ENCODE measurements at regions not wholly inside any gene's neighbourhood (a gene's known extent, or its start where the extent isn't known, plus 50 kb on each side); places are given as distances from the start of the nearest gene placed in this dataset.

GRCh38 chr2:47265158-47265557, 88.8 kb upstream of the CALM2 start:
- DNase-seq (ENCODE audit: low spot score) = no peak

GRCh38 chr2:47264686-47265085, 88.4 kb upstream of the CALM2 start:
- DNase-seq (ENCODE audit: low spot score) = no peak

- DNase-seq (ENCODE audit: low spot score) = no peak
These were observed 87.8 kb upstream of the CALM2 start for GRCh38 chr2:47264143-47264542.

GRCh38 chr2:47262657-47263056, 86.3 kb upstream of the CALM2 start:
- DNase-seq (ENCODE audit: low spot score) = no peak

GRCh38 chr2:47260971-47261370, 84.7 kb upstream of the CALM2 start:
- no peak for DNase-seq (ENCODE audit: low spot score)

GRCh38 chr2:47259829-47260228, 83.5 kb upstream of the CALM2 start:
- DNase-seq (ENCODE audit: low spot score) = no peak

GRCh38 chr2:47257946-47258348, 81.6 kb upstream of the CALM2 start:
- DNase-seq (ENCODE audit: low spot score) = no peak

- DNase-seq (ENCODE audit: low spot score) = no peak
These were observed 80.2 kb upstream of the CALM2 start for GRCh38 chr2:47256416-47257087.

GRCh38 chr2:47255794-47256193, 79.5 kb upstream of the CALM2 start:
- DNase-seq (ENCODE audit: low spot score) = no peak

GRCh38 chr2:47254464-47254863, 78.2 kb upstream of the CALM2 start:
- DNase-seq (ENCODE audit: low spot score) = no peak

GRCh38 chr2:47253447-47253846, 77.1 kb upstream of the CALM2 start:
- DNase-seq (ENCODE audit: low spot score) = no peak

- DNase-seq (ENCODE audit: low spot score) = no peak
These were observed 75.0 kb upstream of the CALM2 start for GRCh38 chr2:47251404-47251675.

- DNase-seq (ENCODE audit: low spot score) = no peak
These were observed 74.5 kb upstream of the CALM2 start for GRCh38 chr2:47250586-47251403.

GRCh38 chr2:47249931-47250330, 73.6 kb upstream of the CALM2 start:
- no peak for DNase-seq (ENCODE audit: low spot score)

- no peak for DNase-seq (ENCODE audit: low spot score)
These were observed 73.0 kb upstream of the CALM2 start for GRCh38 chr2:47249157-47249900.

GRCh38 chr2:47243596-47244323, 67.4 kb upstream of the CALM2 start:
- no peak for DNase-seq (ENCODE audit: low spot score)

- DNase-seq (ENCODE audit: low spot score) = no peak
These were observed 65.4 kb upstream of the CALM2 start for GRCh38 chr2:47241715-47242114.

- DNase-seq (ENCODE audit: low spot score) = no peak
These were observed 63.0 kb upstream of the CALM2 start for GRCh38 chr2:47239119-47239969.

GRCh38 chr2:47238638-47239037, 62.3 kb upstream of the CALM2 start:
- no peak for DNase-seq (ENCODE audit: low spot score)

GRCh38 chr2:47237375-47238334, 61.3 kb upstream of the CALM2 start:
- DNase-seq (ENCODE audit: low spot score) = no peak
